Choroid plexus epithelial cell (primary cell): ENCODE measurements at regions not wholly inside any gene's neighbourhood (a gene's known extent, or its start where the extent isn't known, plus 50 kb on each side); places are given as distances from the start of the nearest gene placed in this dataset.

Experiments
- DNase-seq: peaks from one replicate; pipeline ENCODE4 v3.0.0-alpha.2; 2010; ENCODE audit warnings: low read depth
- H3K4me3 ChIP-seq: 2 replicates; pipeline ENCODE4 v1.5.1; 2011; ENCODE audit warnings: low read depth, mild to moderate bottlenecking, control low read depth, low read length, moderate library complexity
- CTCF ChIP-seq: conservative IDR thresholded peaks from 2 replicates; pipeline ENCODE4 v1.5.1; 2011; ENCODE audit warnings: low read depth, mild to moderate bottlenecking, control low read depth, inconsistent platforms, low read length, moderate library complexity

DNA sequence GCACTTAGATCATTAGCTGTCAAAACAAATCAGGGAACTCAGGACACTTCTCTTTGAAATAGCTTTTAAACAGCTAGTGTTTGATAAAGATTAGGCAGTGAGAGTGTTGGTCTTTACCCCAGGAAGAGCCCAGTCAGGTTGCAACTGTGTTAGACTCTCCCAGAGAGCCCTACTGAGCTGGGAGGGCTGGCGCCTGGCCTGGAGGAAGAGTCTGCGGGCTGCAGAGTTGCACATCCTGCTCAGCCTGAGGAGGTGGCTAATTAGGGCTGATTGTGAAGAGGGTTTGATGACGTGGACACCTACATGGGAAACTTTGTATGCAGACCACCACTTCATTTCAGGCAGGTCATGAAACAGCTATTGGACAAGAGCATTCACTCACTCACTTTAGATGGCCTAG, 112.0 kb downstream of the TMEM174 start:
- no peak overlapping the region for H3K4me3 ChIP-seq
- no peak for DNase-seq
- TF ChIP-seq CTCF = no peak

- no peak overlapping the region for H3K4me3 ChIP-seq
- no peak for TF ChIP-seq CTCF
- no peak for DNase-seq
These were observed 111.3 kb downstream of the TMEM174 start for GRCh38 chr5:73284220-73284795.

DNA sequence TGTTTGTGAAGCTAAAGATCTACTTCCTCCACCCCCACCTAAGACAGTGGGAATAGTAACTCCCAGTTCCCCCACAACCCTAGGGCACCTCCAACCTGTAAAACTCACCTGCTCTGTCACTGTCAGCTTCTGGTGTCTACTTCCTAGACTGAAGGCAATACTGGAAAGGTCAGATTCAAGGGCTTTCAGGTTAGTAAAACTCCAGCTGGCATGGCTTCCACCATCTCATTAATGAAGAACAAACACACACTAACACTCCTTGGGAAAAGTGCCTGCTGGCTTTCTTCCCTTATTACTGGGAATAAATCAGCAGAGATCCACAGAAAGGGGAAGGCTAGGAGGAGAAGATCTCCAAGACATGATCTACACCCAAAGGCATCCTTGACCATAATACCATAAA, 109.9 kb downstream of the TMEM174 start:
- H3K4me3 ChIP-seq = no peak overlapping the region
- no peak for TF ChIP-seq CTCF
- DNase-seq = no peak

DNA sequence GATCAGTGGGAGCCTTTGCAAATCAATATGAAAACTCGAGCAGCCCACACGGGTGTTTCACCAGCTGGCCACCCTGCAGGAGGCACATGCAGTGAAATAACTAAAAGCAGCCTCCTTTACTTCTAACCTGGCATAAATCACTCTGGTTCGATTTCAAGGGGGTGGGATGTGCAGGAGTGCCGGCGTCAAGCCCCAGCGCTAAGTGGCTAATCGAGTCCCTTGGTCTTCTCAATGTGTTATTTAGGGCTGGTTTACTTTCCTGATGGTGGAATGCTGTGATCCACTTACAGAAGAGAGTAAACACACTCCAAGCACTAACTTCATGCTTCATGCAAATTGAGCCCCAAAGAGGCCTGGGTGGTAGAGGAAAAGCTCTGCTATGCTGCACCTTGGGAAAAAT, 109.4 kb downstream of the TMEM174 start:
- no peak overlapping the region for H3K4me3 ChIP-seq
- no peak for TF ChIP-seq CTCF
- no peak for DNase-seq

- peak; percentile 67 for DNase-seq
- TF ChIP-seq CTCF = no peak
- no peak overlapping the region for H3K4me3 ChIP-seq
These were observed 108.1 kb downstream of the TMEM174 start for GRCh38 chr5:73280821-73281746.

- no peak for DNase-seq
- H3K4me3 ChIP-seq = no peak overlapping the region
- TF ChIP-seq CTCF = no peak
These were observed 107.4 kb downstream of the TMEM174 start for GRCh38 chr5:73280386-73280785.
